ENCODE measurements at regions not wholly inside any gene's neighbourhood (a gene's known extent, or its start where the extent isn't known, plus 50 kb on each side); places are given as distances from the start of the nearest gene placed in this dataset.

GRCh38 chr2:78353168-78353567, 672.3 kb upstream of the REG3G start:
- TF ChIP-seq MYC (IDR thresholded peaks at IDR 0.05; ENCODE audit: low read depth, low read length) (no peak), CTCF (IDR thresholded peaks at IDR 0.05; ENCODE audit: low read depth, low read length) (no peak)

Data from NB4 (cell line).